ENCODE measurements at regions not wholly inside any gene's neighbourhood (a gene's known extent, or its start where the extent isn't known, plus 50 kb on each side); places are given as distances from the start of the nearest gene placed in this dataset.

DNA sequence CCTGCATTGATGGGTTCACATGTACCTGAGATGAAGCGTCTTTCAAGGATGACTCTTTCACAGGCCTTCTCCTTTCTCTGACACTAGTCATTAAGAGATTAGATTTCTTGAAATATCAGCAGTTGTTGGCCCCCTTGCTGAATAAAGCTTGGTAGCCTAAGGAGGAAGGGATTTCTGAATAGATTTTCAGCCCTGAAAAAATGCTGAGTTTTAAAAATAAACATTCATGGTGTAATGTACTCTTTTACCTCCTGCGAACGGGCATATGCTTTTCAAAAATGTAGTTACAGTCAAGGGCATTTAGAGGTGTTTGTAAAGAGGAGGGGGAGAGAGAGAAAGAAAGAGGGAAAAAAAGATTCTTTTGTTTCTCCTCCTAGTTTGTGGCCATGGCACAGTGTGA lies 222.7 kb downstream of the SOX4 start:
- DNase-seq (ENCODE audit: low spot score): no peak
- TF ChIP-seq, protein P1, sequence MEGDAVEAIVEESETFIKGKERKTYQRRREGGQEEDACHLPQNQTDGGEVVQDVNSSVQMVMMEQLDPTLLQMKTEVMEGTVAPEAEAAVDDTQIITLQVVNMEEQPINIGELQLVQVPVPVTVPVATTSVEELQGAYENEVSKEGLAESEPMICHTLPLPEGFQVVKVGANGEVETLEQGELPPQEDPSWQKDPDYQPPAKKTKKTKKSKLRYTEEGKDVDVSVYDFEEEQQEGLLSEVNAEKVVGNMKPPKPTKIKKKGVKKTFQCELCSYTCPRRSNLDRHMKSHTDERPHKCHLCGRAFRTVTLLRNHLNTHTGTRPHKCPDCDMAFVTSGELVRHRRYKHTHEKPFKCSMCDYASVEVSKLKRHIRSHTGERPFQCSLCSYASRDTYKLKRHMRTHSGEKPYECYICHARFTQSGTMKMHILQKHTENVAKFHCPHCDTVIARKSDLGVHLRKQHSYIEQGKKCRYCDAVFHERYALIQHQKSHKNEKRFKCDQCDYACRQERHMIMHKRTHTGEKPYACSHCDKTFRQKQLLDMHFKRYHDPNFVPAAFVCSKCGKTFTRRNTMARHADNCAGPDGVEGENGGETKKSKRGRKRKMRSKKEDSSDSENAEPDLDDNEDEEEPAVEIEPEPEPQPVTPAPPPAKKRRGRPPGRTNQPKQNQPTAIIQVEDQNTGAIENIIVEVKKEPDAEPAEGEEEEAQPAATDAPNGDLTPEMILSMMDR (IDR thresholded peaks at IDR 0.05; ENCODE audit: extremely low read depth, missing control alignments): no peak

DNA sequence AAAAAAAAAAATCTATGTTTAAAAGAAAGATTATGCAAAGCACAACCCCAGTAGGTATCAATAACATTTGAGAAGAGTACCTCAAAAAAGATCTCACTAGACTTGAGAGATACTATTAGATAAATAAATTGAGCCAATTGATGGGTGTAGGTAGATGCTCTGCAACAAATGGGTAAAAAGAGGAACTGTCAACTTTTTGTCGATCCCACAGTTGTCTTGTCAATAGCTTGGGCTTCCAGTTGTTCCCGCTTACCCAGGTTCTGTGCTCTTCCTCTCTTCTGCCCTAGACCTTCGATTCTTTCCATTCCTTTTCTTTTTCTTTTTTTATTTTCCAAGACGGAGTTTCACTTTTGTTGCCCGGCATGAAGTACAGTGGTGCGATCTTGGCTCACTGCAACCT lies 226.9 kb downstream of the SOX4 start:
- TF ChIP-seq, protein P1 (IDR thresholded peaks at IDR 0.05; ENCODE audit: extremely low read depth, missing control alignments): no peak
- DNase-seq (ENCODE audit: low spot score): no peak

DNA sequence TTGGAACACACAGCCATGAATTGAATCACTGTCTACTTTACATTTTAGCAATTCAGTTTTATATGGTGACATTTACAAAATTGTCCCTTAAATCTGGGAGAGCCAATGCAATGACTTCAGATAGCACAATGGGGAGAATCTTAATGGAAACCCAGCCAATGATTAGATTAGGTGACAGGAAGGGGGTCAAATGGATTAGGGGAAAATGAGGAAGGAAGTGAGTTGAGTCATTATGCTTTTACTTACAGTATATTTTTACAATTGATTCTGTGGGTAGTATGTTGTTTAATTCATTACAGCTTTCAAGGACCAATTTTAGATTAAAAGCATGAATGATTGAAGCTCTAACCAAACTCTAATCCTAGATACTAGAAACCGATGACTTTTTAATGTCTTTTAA lies 229.8 kb downstream of the SOX4 start:
- no peak for DNase-seq (ENCODE audit: low spot score)
- TF ChIP-seq, protein P1 (IDR thresholded peaks at IDR 0.05; ENCODE audit: extremely low read depth, missing control alignments): no peak

DNA sequence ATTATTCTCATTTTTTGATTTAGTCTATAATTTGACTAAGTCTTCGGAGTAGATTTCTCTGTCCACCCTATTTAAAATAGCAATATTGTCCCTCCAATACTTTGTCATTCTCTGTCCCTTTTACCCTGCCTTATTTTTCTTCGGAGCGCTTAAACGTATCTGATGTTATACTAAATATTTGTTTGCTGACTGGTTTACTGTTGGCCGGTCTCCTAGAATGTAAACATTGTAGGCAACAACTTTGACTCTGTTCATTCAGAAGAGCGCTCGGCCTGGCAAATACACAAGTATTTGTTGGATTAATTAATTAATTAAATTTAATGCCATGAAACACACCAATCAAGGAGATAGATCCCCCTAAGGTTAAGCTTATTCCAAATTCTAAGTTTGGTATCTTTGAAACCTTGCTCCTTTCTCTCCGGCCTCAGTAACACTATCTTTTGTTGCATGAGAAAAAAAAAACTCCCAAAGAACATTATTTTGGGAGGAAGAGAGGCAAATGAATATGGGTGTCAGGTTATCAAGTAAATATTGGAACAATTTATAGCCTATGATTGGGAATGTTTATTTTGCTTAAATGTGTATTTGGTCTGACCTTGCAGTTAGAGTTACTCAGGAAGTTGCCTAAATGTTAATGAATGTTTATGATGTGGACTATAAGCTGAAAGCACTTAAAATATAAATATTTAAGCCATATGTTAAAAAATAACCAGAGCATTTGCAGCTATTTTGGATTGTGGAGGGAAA lies 231.1 kb downstream of the SOX4 start:
- TF ChIP-seq, protein P1 (IDR thresholded peaks at IDR 0.05; ENCODE audit: extremely low read depth, missing control alignments): no peak
- no peak for DNase-seq (ENCODE audit: low spot score)

GRCh38 chr6:21826023-21826422 lies 232.5 kb downstream of the SOX4 start:
- no peak for DNase-seq (ENCODE audit: low spot score)
- TF ChIP-seq, protein P1 (IDR thresholded peaks at IDR 0.05; ENCODE audit: extremely low read depth, missing control alignments): no peak

GRCh38 chr6:21826904-21827303 lies 233.4 kb downstream of the SOX4 start:
- DNase-seq (ENCODE audit: low spot score): no peak
- TF ChIP-seq, protein P1 (IDR thresholded peaks at IDR 0.05; ENCODE audit: extremely low read depth, missing control alignments): no peak

GRCh38 chr6:21827425-21828202 lies 234.1 kb downstream of the SOX4 start:
- no peak for DNase-seq (ENCODE audit: low spot score)
- TF ChIP-seq, protein P1 (IDR thresholded peaks at IDR 0.05; ENCODE audit: extremely low read depth, missing control alignments): no peak
